ENCODE measurements at regions not wholly inside any gene's neighbourhood (a gene's known extent, or its start where the extent isn't known, plus 50 kb on each side); places are given as distances from the start of the nearest gene placed in this dataset.
A peak's percentile ranks its signal among the peaks of the same experiment; 100 is the strongest.
"Not testable (repeated sequence)": the region's sequence is repeated elsewhere in the genome, so short reads cannot be mapped to it uniquely, and the experiment has no call there.

DNA sequence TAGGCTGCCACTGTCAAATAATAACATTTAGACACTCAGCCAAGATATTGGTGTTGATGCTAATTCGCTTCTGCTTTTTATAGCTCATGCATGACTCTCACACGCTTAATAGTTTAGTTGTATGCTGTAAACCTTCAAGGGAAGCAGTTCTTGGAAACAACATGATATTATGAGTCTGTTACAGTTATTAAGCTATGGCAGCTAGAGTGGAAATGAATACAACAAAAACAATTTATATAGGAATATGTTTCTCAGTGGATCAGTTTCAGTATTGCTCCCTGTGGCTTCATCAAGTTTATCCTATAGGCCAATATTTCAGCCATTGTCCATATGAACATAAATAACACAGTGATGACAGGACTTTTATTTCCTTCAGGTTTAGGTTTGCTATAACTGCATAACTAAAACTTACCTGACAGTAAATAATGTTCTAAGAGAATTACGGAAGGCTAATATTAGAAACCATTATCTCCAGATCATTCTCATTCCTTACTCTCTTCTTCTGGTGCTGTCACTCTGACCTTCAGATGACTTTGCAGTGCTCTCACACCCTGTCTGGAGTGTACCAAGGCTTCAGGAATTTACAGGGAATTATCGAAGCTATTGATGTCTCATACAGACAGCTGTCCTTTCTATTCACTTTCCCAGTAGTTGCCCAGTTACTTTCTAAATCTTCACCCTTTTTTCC, 555.0 kb downstream of the ANKRD50 start:
- no peak for DNase-seq
- intact Hi-C loops (cut with DNase I) = no loop called here
- no peak for ATAC-seq (ENCODE audit: poor library complexity)

DNA sequence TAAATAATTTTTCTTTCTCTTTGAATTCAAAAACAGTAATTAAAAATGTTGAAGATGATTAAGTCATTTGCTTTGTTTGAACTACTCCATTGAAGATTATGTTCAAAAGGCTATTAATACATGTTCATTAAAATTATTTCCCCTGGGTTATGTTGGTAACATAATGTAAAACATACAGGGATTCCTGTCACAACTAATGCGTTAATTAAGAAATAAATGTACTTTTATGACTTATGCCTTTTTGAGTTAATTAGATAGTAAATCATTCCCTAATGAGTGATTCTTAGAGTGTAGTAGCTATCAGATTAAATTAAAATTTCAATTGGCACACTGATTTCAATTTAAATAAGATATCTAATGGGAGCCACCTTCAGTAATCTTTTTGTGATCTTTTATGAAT, 549.1 kb downstream of the ANKRD50 start:
- no peak for DNase-seq
- intact Hi-C loops (cut with DNase I) = no loop called here
- ATAC-seq (ENCODE audit: poor library complexity) = no peak

GRCh38 chr4:124167602-124168001, 544.9 kb downstream of the ANKRD50 start:
- no peak for DNase-seq
- no peak for ATAC-seq (ENCODE audit: poor library complexity)
- intact Hi-C loops (cut with DNase I) = no loop called here

- intact Hi-C loops (cut with DNase I); ATAC-seq (ENCODE audit: poor library complexity); DNase-seq: not testable (repeated sequence)
These were observed 543.0 kb downstream of the ANKRD50 start for GRCh38 chr4:124169524-124169923.

DNA sequence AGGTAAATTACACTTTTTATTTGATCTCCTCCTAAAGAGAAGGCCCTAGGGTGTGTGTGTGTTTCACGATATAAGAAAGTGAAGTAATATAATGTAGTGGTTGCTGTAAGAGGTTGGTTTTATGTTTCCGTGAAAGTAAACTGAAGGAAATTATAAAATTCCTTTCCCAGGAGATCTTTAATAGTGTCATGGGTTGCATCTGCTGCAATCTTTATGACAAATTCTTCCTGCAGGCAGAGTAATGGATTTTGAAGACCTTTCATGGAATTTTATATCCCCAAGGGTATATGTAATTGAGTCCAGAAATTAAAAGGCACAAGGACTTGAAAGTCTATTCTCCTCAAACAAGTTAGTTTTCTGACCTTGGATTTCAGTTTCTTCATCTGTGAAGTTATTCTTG, 538.6 kb downstream of the ANKRD50 start:
- ATAC-seq (ENCODE audit: poor library complexity) (no peak), DNase-seq (no peak)
- intact Hi-C loops (cut with DNase I) = no loop called here

GRCh38 chr4:124177647-124178425, 534.7 kb downstream of the ANKRD50 start:
- DNase-seq (no peak), ATAC-seq (ENCODE audit: poor library complexity) (no peak)
- intact Hi-C loops (cut with DNase I) = no loop called here

DNA sequence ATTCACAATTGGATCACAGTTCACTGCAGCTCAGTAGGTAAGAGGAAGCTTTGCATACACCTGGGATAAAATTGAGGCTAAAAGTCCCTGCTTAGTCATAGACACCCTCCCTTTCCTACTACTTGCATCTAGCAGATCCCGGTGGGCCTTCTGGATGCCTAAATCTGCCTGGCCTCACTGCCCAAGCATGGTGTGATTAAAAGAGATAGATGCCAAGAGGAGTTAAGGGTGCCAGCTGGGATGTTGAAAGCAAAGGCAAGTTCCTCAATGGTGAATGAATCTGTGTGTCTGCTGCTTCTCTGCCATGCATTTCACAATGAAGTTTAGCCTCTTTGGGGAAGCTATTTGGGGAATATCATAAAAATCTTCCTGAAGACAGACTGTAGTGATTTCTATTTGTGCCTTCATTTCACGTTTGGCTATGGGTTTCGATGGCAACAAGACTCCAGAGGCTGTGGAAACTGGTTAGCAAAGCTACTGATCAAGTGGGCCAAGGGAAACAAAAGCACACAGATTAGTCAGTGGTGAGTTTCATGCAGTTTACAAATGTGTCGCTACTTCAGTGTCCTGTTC, 534.0 kb downstream of the ANKRD50 start:
- intact Hi-C loops (cut with DNase I) = no loop called here
- DNase-seq (no peak), ATAC-seq (ENCODE audit: poor library complexity) (no peak)

GRCh38 chr4:124179506-124180186, 532.9 kb downstream of the ANKRD50 start:
- DNase-seq (no peak), ATAC-seq (ENCODE audit: poor library complexity) (no peak)
- intact Hi-C loops (cut with DNase I) = no loop called here

DNA sequence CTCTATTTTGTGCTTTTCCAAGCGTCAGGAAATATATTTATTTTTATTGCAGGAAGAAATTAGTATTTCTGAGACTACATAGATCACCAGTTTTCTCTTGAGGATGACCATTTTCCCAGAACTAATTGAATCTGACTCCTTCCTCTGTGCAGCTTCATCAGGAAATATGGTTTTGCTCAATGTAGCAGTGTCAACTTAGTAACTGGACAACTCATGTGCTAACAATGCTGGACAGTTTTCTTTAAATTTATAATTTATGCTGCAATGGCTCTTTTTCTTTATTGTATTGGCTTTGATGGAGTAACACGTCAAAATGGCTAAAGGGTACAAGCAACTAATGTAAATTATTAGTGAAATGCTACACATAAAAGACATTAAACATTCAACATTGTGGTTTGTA, 531.5 kb downstream of the ANKRD50 start:
- intact Hi-C loops (cut with DNase I) = no loop called here
- ATAC-seq (ENCODE audit: poor library complexity) (no peak), DNase-seq (no peak)

GRCh38 chr4:124183231-124183630, 529.3 kb downstream of the ANKRD50 start:
- no peak for DNase-seq
- no peak for ATAC-seq (ENCODE audit: poor library complexity)
- intact Hi-C loops (cut with DNase I) = no loop called here

GRCh38 chr4:124183926-124184325, 528.6 kb downstream of the ANKRD50 start:
- ATAC-seq (ENCODE audit: poor library complexity) = no peak
- intact Hi-C loops (cut with DNase I) = no loop called here
- DNase-seq = no peak

DNA sequence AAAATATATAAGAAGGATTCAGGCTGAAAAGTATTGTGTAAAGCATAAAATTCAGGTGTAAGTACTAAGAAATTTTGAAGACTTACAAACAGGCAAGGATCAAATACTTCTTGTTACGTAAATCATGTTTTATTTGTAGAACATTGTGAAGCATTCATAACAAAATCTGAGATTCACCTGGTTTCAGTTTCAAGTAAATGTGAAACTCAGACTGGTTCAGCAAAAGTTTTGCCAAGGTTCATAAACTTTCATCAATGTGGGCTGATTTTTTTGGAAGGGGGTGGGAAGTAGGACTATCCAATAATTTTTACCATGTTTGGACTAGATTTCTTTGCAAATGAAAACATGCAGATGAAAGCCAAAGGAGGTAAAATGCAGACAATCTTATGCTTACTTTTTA, 527.7 kb downstream of the ANKRD50 start:
- intact Hi-C loops (cut with DNase I) = no loop called here
- ATAC-seq (ENCODE audit: poor library complexity) = no peak

GRCh38 chr4:124188595-124188994, 523.9 kb downstream of the ANKRD50 start:
- DNase-seq = no peak
- ATAC-seq (ENCODE audit: poor library complexity) = no peak
- intact Hi-C loops (cut with DNase I) = no loop called here

More for the DNA sequence above, 527.7 kb downstream of the ANKRD50 start:
- DNase-seq = no peak

- intact Hi-C loops (cut with DNase I) = no loop called here
- no peak for ATAC-seq (ENCODE audit: poor library complexity)
These were observed 523.0 kb downstream of the ANKRD50 start for GRCh38 chr4:124189545-124189944.

GRCh38 chr4:124191329-124191728, 521.2 kb downstream of the ANKRD50 start:
- no peak for ATAC-seq (ENCODE audit: poor library complexity)
- intact Hi-C loops (cut with DNase I) = no loop called here
- DNase-seq = no peak

More at GRCh38 chr4:124189545-124189944, 523.0 kb downstream of the ANKRD50 start:
- DNase-seq = no peak

DNA sequence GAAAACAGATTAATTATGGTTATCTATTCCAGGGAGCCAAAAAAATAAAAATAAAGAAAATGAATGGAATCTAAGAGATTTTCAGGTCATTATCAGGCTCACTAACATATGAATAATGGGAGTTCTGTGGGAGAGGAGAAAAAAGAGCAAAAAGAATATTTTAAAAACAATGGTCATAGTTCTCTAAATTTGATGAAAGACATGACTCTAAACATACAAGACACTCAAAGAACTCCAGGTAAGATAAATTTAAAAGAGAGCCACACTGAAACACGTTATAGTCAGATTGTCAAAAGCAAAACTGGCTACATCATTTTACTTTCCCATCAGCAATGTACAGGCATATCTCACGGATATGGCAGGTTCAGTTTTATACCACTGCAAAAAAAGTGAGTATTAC, 520.0 kb downstream of the ANKRD50 start:
- ATAC-seq (ENCODE audit: poor library complexity) = no peak
- no peak for DNase-seq
- intact Hi-C loops (cut with DNase I) = no loop called here

GRCh38 chr4:124199185-124199584, 513.3 kb downstream of the ANKRD50 start:
- ATAC-seq (ENCODE audit: poor library complexity) = no peak
- intact Hi-C loops (cut with DNase I) = no loop called here
- no peak for DNase-seq

DNA sequence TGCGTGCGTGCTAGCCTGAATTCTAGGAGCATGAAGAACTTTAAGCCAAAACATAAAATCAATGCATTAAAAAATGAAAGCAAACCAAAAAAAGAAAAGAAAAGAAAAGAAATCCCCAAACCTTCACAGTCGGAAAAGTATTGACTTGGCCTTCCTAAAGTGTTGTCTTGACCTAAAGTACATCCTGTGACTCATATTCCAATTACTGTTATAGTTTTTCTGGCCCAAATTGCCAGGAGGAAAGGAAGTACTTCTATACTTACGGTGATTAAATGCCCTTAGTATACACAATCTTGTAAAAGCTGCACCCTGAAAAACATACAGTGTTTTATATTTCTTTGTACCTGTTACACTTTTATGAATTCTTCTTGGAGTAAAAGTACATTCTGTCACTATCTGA, 512.8 kb downstream of the ANKRD50 start:
- DNase-seq = no peak
- ATAC-seq (ENCODE audit: poor library complexity) = no peak
- intact Hi-C loops (cut with DNase I) = no loop called here

- DNase-seq (no peak), ATAC-seq (ENCODE audit: poor library complexity) (peak; percentile 18)
- intact Hi-C loops (cut with DNase I) = no loop called here
These were observed 510.9 kb downstream of the ANKRD50 start for GRCh38 chr4:124201636-124202035.

Measured in Right ventricle myocardium superior (tissue), 1 donor.